Ovary (tissue), 3 donors: ENCODE measurements at regions not wholly inside any gene's neighbourhood (a gene's known extent, or its start where the extent isn't known, plus 50 kb on each side); places are given as distances from the start of the nearest gene placed in this dataset.

Experiments used
- EP300 ChIP-seq: sonication (generic); formaldehyde crosslinking; IDR thresholded peaks from one replicate; pipeline ENCODE4 v1.6.1; 2017; ENCODE audit warnings: antibody characterized with exemption
- POLR2A ChIP-seq: fragments of 450-650 bp; IDR thresholded peaks from one replicate; pipeline ENCODE4 v1.6.1; 2017; ENCODE audit warnings: antibody characterized with exemption, mild to moderate bottlenecking, moderate library complexity
- TF ChIP-seq, protein P1 (sequence below), 3 donors: fragments of 450-650 bp in 2 of 3; fragments of 200-600 bp in 1 of 3; IDR thresholded peaks; one replicate each; pipeline versions ENCODE4 v1.5.1 to v1.8.0; 2016 to 2022; ENCODE audit warnings: antibody characterized with exemption in 3 of 3, mild to moderate bottlenecking in 1 of 3
- donor health status: DM: no; HTN: no; CAD: no.

DNA sequence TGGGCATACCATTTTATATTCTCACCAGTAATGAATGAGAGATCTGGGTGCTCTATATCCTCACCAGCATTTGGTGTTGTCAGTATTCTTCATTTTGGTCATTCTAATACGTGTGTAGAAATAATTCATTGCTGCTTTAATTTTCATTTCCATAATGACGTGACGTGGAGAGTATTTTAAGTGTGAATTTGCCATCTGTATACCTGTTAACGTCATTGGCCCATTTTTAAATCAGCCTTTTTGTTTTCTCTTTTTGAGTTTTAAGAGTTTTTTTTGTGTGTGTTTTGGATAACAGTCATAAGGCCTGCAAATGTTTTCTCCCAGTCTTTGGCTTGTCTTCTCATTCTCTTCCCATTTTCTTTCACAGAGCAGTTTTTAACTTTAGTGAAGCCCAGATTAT lies 74.4 kb upstream of the SYT1 start:
- TF ChIP-seq, protein P1, sequence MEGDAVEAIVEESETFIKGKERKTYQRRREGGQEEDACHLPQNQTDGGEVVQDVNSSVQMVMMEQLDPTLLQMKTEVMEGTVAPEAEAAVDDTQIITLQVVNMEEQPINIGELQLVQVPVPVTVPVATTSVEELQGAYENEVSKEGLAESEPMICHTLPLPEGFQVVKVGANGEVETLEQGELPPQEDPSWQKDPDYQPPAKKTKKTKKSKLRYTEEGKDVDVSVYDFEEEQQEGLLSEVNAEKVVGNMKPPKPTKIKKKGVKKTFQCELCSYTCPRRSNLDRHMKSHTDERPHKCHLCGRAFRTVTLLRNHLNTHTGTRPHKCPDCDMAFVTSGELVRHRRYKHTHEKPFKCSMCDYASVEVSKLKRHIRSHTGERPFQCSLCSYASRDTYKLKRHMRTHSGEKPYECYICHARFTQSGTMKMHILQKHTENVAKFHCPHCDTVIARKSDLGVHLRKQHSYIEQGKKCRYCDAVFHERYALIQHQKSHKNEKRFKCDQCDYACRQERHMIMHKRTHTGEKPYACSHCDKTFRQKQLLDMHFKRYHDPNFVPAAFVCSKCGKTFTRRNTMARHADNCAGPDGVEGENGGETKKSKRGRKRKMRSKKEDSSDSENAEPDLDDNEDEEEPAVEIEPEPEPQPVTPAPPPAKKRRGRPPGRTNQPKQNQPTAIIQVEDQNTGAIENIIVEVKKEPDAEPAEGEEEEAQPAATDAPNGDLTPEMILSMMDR (IDR thresholded peaks at IDR 0.05): no peak
- TF ChIP-seq EP300 (no peak), POLR2A (no peak)
